Keratinocyte (primary cell): ENCODE measurements at regions not wholly inside any gene's neighbourhood (a gene's known extent, or its start where the extent isn't known, plus 50 kb on each side); places are given as distances from the start of the nearest gene placed in this dataset.

Source experiments
- DNase-seq: peaks from one replicate; pipeline ENCODE4 v3.0.0-alpha.2; 2011; ENCODE audit warnings: low read depth, missing footprints, low spot score
- FAIRE-seq: peaks from 2 replicates; lab custom pipeline; 2011; peaks lifted over from hg19 to GRCh38; lab: Jason Lieb, UNC
- H2AFZ ChIP-seq: 2 replicates; pipeline ENCODE4 v1.6.0; 2012; ENCODE audit warnings: low read length, control low read depth, inconsistent platforms; ENCODE audit not compliant: control insufficient read depth
- H3K27ac ChIP-seq: 2 replicates; pipeline ENCODE4 v1.5.1; 2011; ENCODE audit warnings: low read length; ENCODE audit not compliant: control insufficient read depth, insufficient read depth
- H3K27me3 ChIP-seq: 3 replicates; pipeline ENCODE4 v1.6.0; 2011; ENCODE audit warnings: low read length; ENCODE audit not compliant: control insufficient read depth, insufficient read depth; ENCODE audit errors: extremely low read depth
- H3K36me3 ChIP-seq, 2 experiments: 2 replicates in 1 of 2; 3 replicates in 1 of 2; pipeline ENCODE4 v1.5.1; 2011; ENCODE audit warnings: low read length in 2 of 2, mild to moderate bottlenecking in 1 of 2; ENCODE audit not compliant: control insufficient read depth in 2 of 2, insufficient read depth in 2 of 2; ENCODE audit errors: extremely low read depth in 1 of 2
- H3K4me1 ChIP-seq: 3 replicates; pipeline ENCODE4 v1.5.1; 2011; ENCODE audit warnings: low read length; ENCODE audit not compliant: control insufficient read depth, insufficient read depth; ENCODE audit errors: extremely low read depth
- H3K4me2 ChIP-seq: 3 replicates; pipeline ENCODE4 v1.6.0; 2011; ENCODE audit warnings: low read depth, low read length; ENCODE audit not compliant: control insufficient read depth, insufficient read depth; ENCODE audit errors: extremely low read depth
- H3K4me3 ChIP-seq, 3 experiments: fragments of 200-600 bp in 1 of 3; sonication (generic) in 1 of 3; 2 replicates in 2 of 3; 3 replicates in 1 of 3; pipeline ENCODE4 v1.5.1; 2011 to 2016; ENCODE audit warnings: low read length in 3 of 3, mild to moderate bottlenecking in 3 of 3, control low read depth in 2 of 3, inconsistent platforms in 1 of 3, low read depth in 1 of 3, mixed read lengths in 1 of 3, mixed run types in 1 of 3, moderate library complexity in 1 of 3; ENCODE audit not compliant: control insufficient read depth in 2 of 3, insufficient read depth in 2 of 3; ENCODE audit errors: extremely low read depth in 1 of 3
- H3K79me2 ChIP-seq: 2 replicates; pipeline ENCODE4 v1.6.0; 2012; ENCODE audit warnings: low read length; ENCODE audit not compliant: control insufficient read depth, insufficient read depth
- H3K9ac ChIP-seq: 3 replicates; pipeline ENCODE4 v1.6.0; 2011; ENCODE audit warnings: low read length; ENCODE audit not compliant: control insufficient read depth, insufficient read depth; ENCODE audit errors: extremely low read depth
- H3K9me1 ChIP-seq: 3 replicates; pipeline ENCODE4 v1.6.0; 2011; ENCODE audit warnings: low read length; ENCODE audit not compliant: control insufficient read depth, insufficient read depth; ENCODE audit errors: extremely low read depth
- H3K9me3 ChIP-seq: 2 replicates; pipeline ENCODE4 v1.5.1; 2012; ENCODE audit warnings: low read depth, low read length; ENCODE audit not compliant: control insufficient read depth
- H4K20me1 ChIP-seq: 3 replicates; pipeline ENCODE4 v1.6.0; 2011; ENCODE audit warnings: low read length; ENCODE audit not compliant: control insufficient read depth, insufficient read depth; ENCODE audit errors: extremely low read depth
- CTCF ChIP-seq, 3 experiments: IDR thresholded peaks in 1 of 3; conservative IDR thresholded peaks in 1 of 3; optimal IDR thresholded peaks in 1 of 3; 2 replicates in 2 of 3; 3 replicates in 1 of 3; pipeline versions ENCODE3 to v1.5.1; 2011; ENCODE audit warnings: low read length in 3 of 3, mild to moderate bottlenecking in 3 of 3, moderate library complexity in 2 of 3, control low read depth in 1 of 3, inconsistent platforms in 1 of 3; ENCODE audit not compliant: insufficient read depth in 2 of 3; ENCODE audit errors: extremely low read depth in 1 of 3
- EZH2 ChIP-seq: IDR thresholded peaks from one replicate; pipeline ENCODE4 v1.6.1; 2012; ENCODE audit warnings: inconsistent platforms, mild to moderate bottlenecking, low read length, moderate library complexity
- dilution Hi-C: fragments of 300-500 bp; cut with MboI; formaldehyde crosslinking; loops from one replicate; pipeline ENCODE4 v1.7.0; 2020; ENCODE audit warnings: low sequenced_read_pairs; ENCODE audit not compliant: extremely low pct_ligation_motif_present

DNA sequence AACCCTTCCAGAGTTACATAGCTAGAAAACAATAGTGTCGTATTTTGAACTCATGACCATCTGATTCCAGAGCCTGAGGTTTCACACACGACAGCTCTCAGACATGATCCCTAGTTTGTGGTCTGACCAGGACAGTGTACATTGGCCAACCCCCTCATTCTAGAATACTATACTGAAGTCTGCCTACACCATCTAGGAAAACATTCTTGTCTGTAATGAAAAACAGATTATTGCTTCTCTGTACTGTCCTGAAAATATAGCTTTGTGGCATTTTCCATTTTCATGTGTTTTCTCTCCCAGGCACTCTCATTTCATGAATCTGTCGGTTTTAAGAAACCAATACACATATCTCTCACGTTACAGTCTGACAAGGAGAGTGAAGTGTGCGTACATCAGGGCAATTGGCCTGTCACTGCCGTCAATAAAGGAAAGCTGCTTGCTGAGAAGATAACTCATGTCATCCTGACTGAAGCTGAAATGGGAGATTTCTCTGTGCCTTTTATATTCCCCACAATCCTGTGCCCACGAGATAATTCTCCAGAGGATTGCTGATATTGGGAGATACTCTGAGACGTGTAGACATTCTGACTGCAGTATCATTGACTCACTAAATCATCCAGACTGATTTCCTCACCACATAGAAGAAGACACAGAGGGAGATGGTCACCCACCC, 585.6 kb downstream of the PLPP3 start:
- Histone ChIP-seq H3K4me3 (no peak overlapping the region), H3K36me3 (no peaks in the 10 kb centered on the region), H3K4me2 (no peak overlapping the region), H4K20me1 (no peaks in the 10 kb centered on the region), H3K27me3 (no peaks in the 10 kb centered on the region), H3K4me1 (no peaks in the 10 kb centered on the region), H3K9me3 (no peaks in the 10 kb centered on the region), H3K9ac (no peak overlapping the region), H2AFZ (no peak overlapping the region), H3K9me1 (no peaks in the 10 kb centered on the region), H3K27ac (no peak overlapping the region), H3K79me2 (no peaks in the 10 kb centered on the region)
- DNase-seq: no peak
- no peak for FAIRE-seq
- dilution Hi-C loops: no loop called here
- TF ChIP-seq CTCF (optimal IDR thresholded peaks at IDR 0.05 in 1 of 3, IDR thresholded peaks at IDR 0.05 in 1 of 3, conservative IDR thresholded peaks at IDR 0.05 in 1 of 3; ENCODE audit: extremely low read depth in 1 of 3, insufficient read depth in 2 of 3, low read length in 3 of 3) (no peak), EZH2 (no peak)

DNA sequence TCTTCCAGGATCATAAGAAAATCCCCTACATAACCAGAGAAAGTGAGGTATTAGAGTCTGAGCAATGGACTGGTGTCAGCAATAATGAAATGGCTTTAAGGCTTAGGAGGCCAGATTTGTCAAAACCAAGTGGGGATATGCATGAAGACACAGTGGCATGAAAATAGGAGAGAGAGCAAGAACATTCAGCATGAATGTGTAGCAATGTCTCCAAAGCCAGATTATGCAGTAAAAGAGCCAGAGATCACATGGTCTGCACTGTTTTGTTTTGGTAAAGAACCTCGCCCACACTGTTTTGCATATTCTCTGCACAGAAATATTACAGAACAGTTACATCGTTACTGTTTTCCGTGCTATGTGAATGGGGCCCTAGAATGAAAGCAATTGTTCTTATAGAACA, 589.4 kb downstream of the PLPP3 start:
- dilution Hi-C loops: no loop called here
- H3K27me3 ChIP-seq: no peaks in the 10 kb centered on the region
- no peak overlapping the region for H3K9ac ChIP-seq
- H3K4me1 ChIP-seq: no peaks in the 10 kb centered on the region
- no peak overlapping the region for H2AFZ ChIP-seq
- no peaks in the 10 kb centered on the region for H3K36me3 ChIP-seq
- H3K4me2 ChIP-seq: no peak overlapping the region
- H3K9me1 ChIP-seq: no peaks in the 10 kb centered on the region
- DNase-seq: no peak
- H3K79me2 ChIP-seq: no peaks in the 10 kb centered on the region
- H3K27ac ChIP-seq: no peak overlapping the region
- TF ChIP-seq CTCF (optimal IDR thresholded peaks at IDR 0.05 in 1 of 3, IDR thresholded peaks at IDR 0.05 in 1 of 3, conservative IDR thresholded peaks at IDR 0.05 in 1 of 3; ENCODE audit: extremely low read depth in 1 of 3, insufficient read depth in 2 of 3, low read length in 3 of 3) (no peak), EZH2 (no peak)
- no peaks in the 10 kb centered on the region for H4K20me1 ChIP-seq
- no peaks in the 10 kb centered on the region for H3K9me3 ChIP-seq
- FAIRE-seq: no peak
- no peak overlapping the region for H3K4me3 ChIP-seq
